ENCODE measurements at regions not wholly inside any gene's neighbourhood (a gene's known extent, or its start where the extent isn't known, plus 50 kb on each side); places are given as distances from the start of the nearest gene placed in this dataset.

- intact Hi-C loops (cut with micrococcal nuclease) = no loop called here
- Mint-ChIP-seq H3K9me3 (no peaks in the 10 kb centered on the region), H3K4me3 (ENCODE audit: low read depth) (no peak overlapping the region), H3K4me1 (ENCODE audit: low read depth) (peaks cover 4% of the 10 kb centered on the region), H3K36me3 (ENCODE audit: low read depth) (no peaks in the 10 kb centered on the region), H3K27ac (no peak overlapping the region), H3K27me3 (ENCODE audit: low read depth) (peaks cover 8% of the 10 kb centered on the region)
- DNase-seq (ENCODE audit: low spot score) = no peak
These were observed 100.0 kb upstream of the EGR2 start for GRCh38 chr10:62916141-62916603.

- Mint-ChIP-seq H3K4me1 (ENCODE audit: low read depth) (peaks cover 4% of the 10 kb centered on the region), H3K27ac (no peak overlapping the region), H3K9me3 (no peaks in the 10 kb centered on the region), H3K4me3 (ENCODE audit: low read depth) (no peak overlapping the region), H3K27me3 (ENCODE audit: low read depth) (peaks cover 8% of the 10 kb centered on the region), H3K36me3 (ENCODE audit: low read depth) (no peaks in the 10 kb centered on the region)
- intact Hi-C loops (cut with micrococcal nuclease) = no loop called here
- DNase-seq (ENCODE audit: low spot score) = no peak
These were observed 99.0 kb upstream of the EGR2 start for GRCh38 chr10:62915158-62915557.

GRCh38 chr10:62912086-62912485 is 95.9 kb upstream of the EGR2 start:
- H3K36me3 Mint-ChIP-seq (ENCODE audit: low read depth) = no peaks in the 10 kb centered on the region
- intact Hi-C loops (cut with micrococcal nuclease) = no loop called here
- H3K4me1 Mint-ChIP-seq (ENCODE audit: low read depth) = peaks cover 2% of the 10 kb centered on the region
- peaks cover 7% of the 10 kb centered on the region for H3K27me3 Mint-ChIP-seq (ENCODE audit: low read depth)
- H3K27ac Mint-ChIP-seq = no peak overlapping the region
- no peaks in the 10 kb centered on the region for H3K9me3 Mint-ChIP-seq
- no peak overlapping the region for H3K4me3 Mint-ChIP-seq (ENCODE audit: low read depth)
- no peak for DNase-seq (ENCODE audit: low spot score)

GRCh38 chr10:62911210-62911963 is 95.2 kb upstream of the EGR2 start:
- no peak overlapping the region for H3K27ac Mint-ChIP-seq
- no peak for DNase-seq (ENCODE audit: low spot score)
- H3K4me1 Mint-ChIP-seq (ENCODE audit: low read depth) = peaks cover 3% of the 10 kb centered on the region
- H3K36me3 Mint-ChIP-seq (ENCODE audit: low read depth) = no peaks in the 10 kb centered on the region
- H3K9me3 Mint-ChIP-seq = no peaks in the 10 kb centered on the region
- intact Hi-C loops (cut with micrococcal nuclease) = no loop called here
- H3K27me3 Mint-ChIP-seq (ENCODE audit: low read depth) = peaks cover 7% of the 10 kb centered on the region
- H3K4me3 Mint-ChIP-seq (ENCODE audit: low read depth) = no peak overlapping the region

- no peak overlapping the region for H3K27ac Mint-ChIP-seq
- no peak overlapping the region for H3K4me3 Mint-ChIP-seq (ENCODE audit: low read depth)
- no peak for DNase-seq (ENCODE audit: low spot score)
- peaks cover 21% of the 10 kb centered on the region for H3K4me1 Mint-ChIP-seq (ENCODE audit: low read depth)
- peaks cover 12% of the 10 kb centered on the region for H3K9me3 Mint-ChIP-seq
- peaks cover 4% of the 10 kb centered on the region for H3K27me3 Mint-ChIP-seq (ENCODE audit: low read depth)
- H3K36me3 Mint-ChIP-seq (ENCODE audit: low read depth) = no peaks in the 10 kb centered on the region
- intact Hi-C loops (cut with micrococcal nuclease) = no loop called here
These were observed 91.5 kb upstream of the EGR2 start for GRCh38 chr10:62907470-62908212.

- intact Hi-C loops (cut with micrococcal nuclease) = loop anchor here (2.0 kb wide), 2 partner anchors 34 to 48 kb away; no protein-coding TSS in a partner anchor
- Mint-ChIP-seq H3K4me3 (ENCODE audit: low read depth) (no peak overlapping the region), H3K9me3 (peaks cover 15% of the 10 kb centered on the region), H3K27ac (peak overlapping the region; percentile 65), H3K36me3 (ENCODE audit: low read depth) (no peaks in the 10 kb centered on the region), H3K4me1 (ENCODE audit: low read depth) (peaks cover 25% of the 10 kb centered on the region), H3K27me3 (ENCODE audit: low read depth) (peaks cover 2% of the 10 kb centered on the region)
- no peak for DNase-seq (ENCODE audit: low spot score)
These were observed 88.2 kb upstream of the EGR2 start for GRCh38 chr10:62904281-62904875.

- intact Hi-C loops (cut with micrococcal nuclease) = loop anchor here (2.0 kb wide), 2 partner anchors 33 to 47 kb away; no protein-coding TSS in a partner anchor
- Mint-ChIP-seq H3K36me3 (ENCODE audit: low read depth) (no peaks in the 10 kb centered on the region), H3K9me3 (peaks cover 15% of the 10 kb centered on the region), H3K27ac (peak overlapping the region; percentile 34), H3K4me1 (ENCODE audit: low read depth) (peaks cover 25% of the 10 kb centered on the region), H3K27me3 (ENCODE audit: low read depth) (peaks cover 2% of the 10 kb centered on the region), H3K4me3 (ENCODE audit: low read depth) (no peak overlapping the region)
- DNase-seq (ENCODE audit: low spot score) = no peak
These were observed 87.7 kb upstream of the EGR2 start for GRCh38 chr10:62903828-62904227.

- no peak overlapping the region for H3K27ac Mint-ChIP-seq
- no peaks in the 10 kb centered on the region for H3K36me3 Mint-ChIP-seq (ENCODE audit: low read depth)
- intact Hi-C loops (cut with micrococcal nuclease) = no loop called here
- peaks cover 15% of the 10 kb centered on the region for H3K9me3 Mint-ChIP-seq
- peaks cover 22% of the 10 kb centered on the region for H3K4me1 Mint-ChIP-seq (ENCODE audit: low read depth)
- H3K4me3 Mint-ChIP-seq (ENCODE audit: low read depth) = no peak overlapping the region
- no peak for DNase-seq (ENCODE audit: low spot score)
- H3K27me3 Mint-ChIP-seq (ENCODE audit: low read depth) = no peaks in the 10 kb centered on the region
These were observed 84.8 kb upstream of the EGR2 start for GRCh38 chr10:62900829-62901571.

GRCh38 chr10:62899311-62899710 is 83.1 kb upstream of the EGR2 start:
- H3K9me3 Mint-ChIP-seq = peaks cover 6% of the 10 kb centered on the region
- no peaks in the 10 kb centered on the region for H3K36me3 Mint-ChIP-seq (ENCODE audit: low read depth)
- intact Hi-C loops (cut with micrococcal nuclease) = no loop called here
- no peak overlapping the region for H3K4me3 Mint-ChIP-seq (ENCODE audit: low read depth)
- no peak overlapping the region for H3K27ac Mint-ChIP-seq
- H3K27me3 Mint-ChIP-seq (ENCODE audit: low read depth) = no peaks in the 10 kb centered on the region
- peaks cover 15% of the 10 kb centered on the region for H3K4me1 Mint-ChIP-seq (ENCODE audit: low read depth)
- no peak for DNase-seq (ENCODE audit: low spot score)

- Mint-ChIP-seq H3K36me3 (ENCODE audit: low read depth) (no peaks in the 10 kb centered on the region), H3K9me3 (no peaks in the 10 kb centered on the region), H3K27ac (no peak overlapping the region), H3K27me3 (ENCODE audit: low read depth) (peaks cover 3% of the 10 kb centered on the region), H3K4me3 (ENCODE audit: low read depth) (no peak overlapping the region), H3K4me1 (ENCODE audit: low read depth) (peaks cover 14% of the 10 kb centered on the region)
- intact Hi-C loops (cut with micrococcal nuclease) = no loop called here
- no peak for DNase-seq (ENCODE audit: low spot score)
These were observed 78.9 kb upstream of the EGR2 start for GRCh38 chr10:62895063-62895462.

- no peak for DNase-seq (ENCODE audit: low spot score)
- H3K27me3 Mint-ChIP-seq (ENCODE audit: low read depth) = peaks cover 3% of the 10 kb centered on the region
These were observed 78.0 kb upstream of the EGR2 start for GRCh38 chr10:62894156-62894555.

GRCh38 chr10:62893036-62893435 is 76.9 kb upstream of the EGR2 start:
- peaks cover 14% of the 10 kb centered on the region for H3K4me1 Mint-ChIP-seq (ENCODE audit: low read depth)
- H3K27me3 Mint-ChIP-seq (ENCODE audit: low read depth) = peaks cover 3% of the 10 kb centered on the region
- H3K9me3 Mint-ChIP-seq = no peaks in the 10 kb centered on the region
- no peak for DNase-seq (ENCODE audit: low spot score)
- no peak overlapping the region for H3K27ac Mint-ChIP-seq
- intact Hi-C loops (cut with micrococcal nuclease) = no loop called here
- H3K4me3 Mint-ChIP-seq (ENCODE audit: low read depth) = no peak overlapping the region
- H3K36me3 Mint-ChIP-seq (ENCODE audit: low read depth) = no peaks in the 10 kb centered on the region

More at GRCh38 chr10:62894156-62894555, 78.0 kb upstream of the EGR2 start:
- no peaks in the 10 kb centered on the region for H3K36me3 Mint-ChIP-seq (ENCODE audit: low read depth)
- H3K27ac Mint-ChIP-seq = no peak overlapping the region
- peaks cover 14% of the 10 kb centered on the region for H3K4me1 Mint-ChIP-seq (ENCODE audit: low read depth)
- no peaks in the 10 kb centered on the region for H3K9me3 Mint-ChIP-seq
- intact Hi-C loops (cut with micrococcal nuclease) = no loop called here
- H3K4me3 Mint-ChIP-seq (ENCODE audit: low read depth) = no peak overlapping the region
